ENCODE measurements at regions not wholly inside any gene's neighbourhood (a gene's known extent, or its start where the extent isn't known, plus 50 kb on each side); places are given as distances from the start of the nearest gene placed in this dataset.

GRCh38 chr18:60053747-60054304 lies 154.0 kb downstream of the PMAIP1 start (continued):
- TF ChIP-seq RBBP5 (IDR thresholded peaks at IDR 0.05; ENCODE audit: borderline replicate concordance, insufficient read depth, low read length, poor library complexity, severe bottlenecking) = no peak
- no peak for TF ChIP-seq OTX1 (CRISPR knock-in tag; IDR thresholded peaks at IDR 0.05)
- TF ChIP-seq ZNF134 (CRISPR knock-in tag; conservative IDR thresholded peaks at IDR 0.05) = no peak
- TF ChIP-seq LCOR (CRISPR knock-in tag; IDR thresholded peaks at IDR 0.05) = no peak
- no peak for TF ChIP-seq PHF21A (IDR thresholded peaks at IDR 0.05; ENCODE audit: borderline replicate concordance, low read depth)
- no peak for TF ChIP-seq RERE (CRISPR knock-in tag; IDR thresholded peaks at IDR 0.05; ENCODE audit: borderline replicate concordance)
- TF ChIP-seq, protein P1, sequence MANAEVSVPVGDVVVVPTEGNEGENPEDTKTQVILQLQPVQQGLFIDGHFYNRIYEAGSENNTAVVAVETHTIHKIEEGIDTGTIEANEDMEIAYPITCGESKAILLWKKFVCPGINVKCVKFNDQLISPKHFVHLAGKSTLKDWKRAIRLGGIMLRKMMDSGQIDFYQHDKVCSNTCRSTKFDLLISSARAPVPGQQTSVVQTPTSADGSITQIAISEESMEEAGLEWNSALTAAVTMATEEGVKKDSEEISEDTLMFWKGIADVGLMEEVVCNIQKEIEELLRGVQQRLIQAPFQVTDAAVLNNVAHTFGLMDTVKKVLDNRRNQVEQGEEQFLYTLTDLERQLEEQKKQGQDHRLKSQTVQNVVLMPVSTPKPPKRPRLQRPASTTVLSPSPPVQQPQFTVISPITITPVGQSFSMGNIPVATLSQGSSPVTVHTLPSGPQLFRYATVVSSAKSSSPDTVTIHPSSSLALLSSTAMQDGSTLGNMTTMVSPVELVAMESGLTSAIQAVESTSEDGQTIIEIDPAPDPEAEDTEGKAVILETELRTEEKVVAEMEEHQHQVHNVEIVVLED (CRISPR knock-in tag; IDR thresholded peaks at IDR 0.05) = no peak
- TF ChIP-seq, protein P2, sequence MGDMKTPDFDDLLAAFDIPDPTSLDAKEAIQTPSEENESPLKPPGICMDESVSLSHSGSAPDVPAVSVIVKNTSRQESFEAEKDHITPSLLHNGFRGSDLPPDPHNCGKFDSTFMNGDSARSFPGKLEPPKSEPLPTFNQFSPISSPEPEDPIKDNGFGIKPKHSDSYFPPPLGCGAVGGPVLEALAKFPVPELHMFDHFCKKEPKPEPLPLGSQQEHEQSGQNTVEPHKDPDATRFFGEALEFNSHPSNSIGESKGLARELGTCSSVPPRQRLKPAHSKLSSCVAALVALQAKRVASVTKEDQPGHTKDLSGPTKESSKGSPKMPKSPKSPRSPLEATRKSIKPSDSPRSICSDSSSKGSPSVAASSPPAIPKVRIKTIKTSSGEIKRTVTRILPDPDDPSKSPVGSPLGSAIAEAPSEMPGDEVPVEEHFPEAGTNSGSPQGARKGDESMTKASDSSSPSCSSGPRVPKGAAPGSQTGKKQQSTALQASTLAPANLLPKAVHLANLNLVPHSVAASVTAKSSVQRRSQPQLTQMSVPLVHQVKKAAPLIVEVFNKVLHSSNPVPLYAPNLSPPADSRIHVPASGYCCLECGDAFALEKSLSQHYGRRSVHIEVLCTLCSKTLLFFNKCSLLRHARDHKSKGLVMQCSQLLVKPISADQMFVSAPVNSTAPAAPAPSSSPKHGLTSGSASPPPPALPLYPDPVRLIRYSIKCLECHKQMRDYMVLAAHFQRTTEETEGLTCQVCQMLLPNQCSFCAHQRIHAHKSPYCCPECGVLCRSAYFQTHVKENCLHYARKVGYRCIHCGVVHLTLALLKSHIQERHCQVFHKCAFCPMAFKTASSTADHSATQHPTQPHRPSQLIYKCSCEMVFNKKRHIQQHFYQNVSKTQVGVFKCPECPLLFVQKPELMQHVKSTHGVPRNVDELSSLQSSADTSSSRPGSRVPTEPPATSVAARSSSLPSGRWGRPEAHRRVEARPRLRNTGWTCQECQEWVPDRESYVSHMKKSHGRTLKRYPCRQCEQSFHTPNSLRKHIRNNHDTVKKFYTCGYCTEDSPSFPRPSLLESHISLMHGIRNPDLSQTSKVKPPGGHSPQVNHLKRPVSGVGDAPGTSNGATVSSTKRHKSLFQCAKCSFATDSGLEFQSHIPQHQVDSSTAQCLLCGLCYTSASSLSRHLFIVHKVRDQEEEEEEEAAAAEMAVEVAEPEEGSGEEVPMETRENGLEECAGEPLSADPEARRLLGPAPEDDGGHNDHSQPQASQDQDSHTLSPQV (IDR thresholded peaks at IDR 0.05) = peak; percentile 90
- no peak for TF ChIP-seq PRMT5 (CRISPR knock-in tag; IDR thresholded peaks at IDR 0.05)
- no peak for TF ChIP-seq SIX5 (IDR thresholded peaks at IDR 0.05; ENCODE audit: borderline replicate concordance in 1 of 2, insufficient read depth in 1 of 2, low read depth in 1 of 2, low read length in 2 of 2)
- TF ChIP-seq, protein P3, sequence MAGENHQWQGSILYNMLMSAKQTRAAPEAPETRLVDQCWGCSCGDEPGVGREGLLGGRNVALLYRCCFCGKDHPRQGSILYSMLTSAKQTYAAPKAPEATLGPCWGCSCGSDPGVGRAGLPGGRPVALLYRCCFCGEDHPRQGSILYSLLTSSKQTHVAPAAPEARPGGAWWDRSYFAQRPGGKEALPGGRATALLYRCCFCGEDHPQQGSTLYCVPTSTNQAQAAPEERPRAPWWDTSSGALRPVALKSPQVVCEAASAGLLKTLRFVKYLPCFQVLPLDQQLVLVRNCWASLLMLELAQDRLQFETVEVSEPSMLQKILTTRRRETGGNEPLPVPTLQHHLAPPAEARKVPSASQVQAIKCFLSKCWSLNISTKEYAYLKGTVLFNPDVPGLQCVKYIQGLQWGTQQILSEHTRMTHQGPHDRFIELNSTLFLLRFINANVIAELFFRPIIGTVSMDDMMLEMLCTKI (IDR thresholded peaks at IDR 0.05; ENCODE audit: partially characterized antibody) = no peak
- TF ChIP-seq ARID1B (IDR thresholded peaks at IDR 0.05) = peak; percentile 89
- TF ChIP-seq, protein P4, sequence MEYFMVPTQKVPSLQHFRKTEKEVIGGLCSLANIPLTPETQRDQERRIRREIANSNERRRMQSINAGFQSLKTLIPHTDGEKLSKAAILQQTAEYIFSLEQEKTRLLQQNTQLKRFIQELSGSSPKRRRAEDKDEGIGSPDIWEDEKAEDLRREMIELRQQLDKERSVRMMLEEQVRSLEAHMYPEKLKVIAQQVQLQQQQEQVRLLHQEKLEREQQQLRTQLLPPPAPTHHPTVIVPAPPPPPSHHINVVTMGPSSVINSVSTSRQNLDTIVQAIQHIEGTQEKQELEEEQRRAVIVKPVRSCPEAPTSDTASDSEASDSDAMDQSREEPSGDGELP (CRISPR knock-in tag; IDR thresholded peaks at IDR 0.05; ENCODE audit: borderline replicate concordance) = peak; percentile 91
- TF ChIP-seq L3MBTL2 (IDR thresholded peaks at IDR 0.05) = peak; percentile 86

Data from K562 (cell line).